GM23338 (cell line): ENCODE measurements at regions not wholly inside any gene's neighbourhood (a gene's known extent, or its start where the extent isn't known, plus 50 kb on each side); places are given as distances from the start of the nearest gene placed in this dataset.

Experiments used
- ATAC-seq: fragments of 200-7000 bp; cut with Tn5 transposase; 3 replicates; pipeline ENCODE4 v1.9.1; 2020
- DNase-seq: peaks from one replicate; pipeline ENCODE4 v3.0.0-alpha.2; 2015; ENCODE audit warnings: low spot score
- H2AFZ ChIP-seq: fragments of 200-600 bp; sonication (generic); 2 replicates; pipeline ENCODE4 v1.8.0; 2016; ENCODE audit warnings: antibody characterized with exemption, mild to moderate bottlenecking, moderate library complexity
- H3F3A ChIP-seq: fragments of 200-600 bp; sonication (generic); replicated peaks from 2 replicates; pipeline ENCODE4 v1.8.0; 2017; ENCODE audit warnings: antibody characterized with exemption, mixed run types, low read depth
- H3K27ac ChIP-seq: fragments of 200-600 bp; sonication (generic); 2 replicates; pipeline ENCODE4 v1.6.1; 2016; ENCODE audit warnings: low read depth
- H3K27me3 ChIP-seq: fragments of 200-600 bp; sonication (generic); 2 replicates; pipeline ENCODE4 v1.8.0; 2016; ENCODE audit warnings: mild to moderate bottlenecking, mixed run types, moderate library complexity; ENCODE audit not compliant: insufficient read depth
- H3K36me3 ChIP-seq: fragments of 200-600 bp; sonication (generic); 2 replicates; pipeline ENCODE4 v1.8.0; 2016; ENCODE audit warnings: mild to moderate bottlenecking; ENCODE audit not compliant: insufficient read depth
- H3K4me1 ChIP-seq: fragments of 200-600 bp; sonication (generic); 2 replicates; pipeline ENCODE4 v1.8.0; 2016; ENCODE audit warnings: mild to moderate bottlenecking, moderate library complexity; ENCODE audit not compliant: insufficient read depth
- H3K4me2 ChIP-seq: fragments of 200-600 bp; sonication (generic); 2 replicates; pipeline ENCODE4 v1.7.1; 2017; ENCODE audit warnings: mixed run types
- H3K4me3 ChIP-seq: fragments of 200-600 bp; sonication (generic); 2 replicates; pipeline ENCODE4 v1.6.1; 2016; ENCODE audit warnings: mixed run types
- H3K79me2 ChIP-seq: fragments of 200-600 bp; sonication (generic); replicated peaks from 2 replicates; pipeline ENCODE4 v1.8.0; 2017; ENCODE audit warnings: mild to moderate bottlenecking; ENCODE audit not compliant: insufficient read depth
- H3K9me2 ChIP-seq: fragments of 200-600 bp; sonication (generic); 2 replicates; pipeline ENCODE4 v1.8.0; 2017; ENCODE audit not compliant: insufficient read depth
- H4K20me1 ChIP-seq: fragments of 200-600 bp; sonication (generic); replicated peaks from 2 replicates; pipeline ENCODE4 v1.8.0; 2017; ENCODE audit warnings: mild to moderate bottlenecking; ENCODE audit not compliant: insufficient read depth
- H3K27ac Mint-ChIP-seq: 2 replicates; pipeline ENCODE4 v1.8.0; 2020; ENCODE audit warnings: inconsistent platforms, mild to moderate bottlenecking, moderate library complexity, mixed read lengths
- H3K27me3 Mint-ChIP-seq: 3 replicates; pipeline ENCODE4 v1.8.0; 2022; ENCODE audit warnings: low read depth, mild to moderate bottlenecking, moderate library complexity, mixed read lengths, inconsistent platforms; ENCODE audit not compliant: insufficient read depth, poor library complexity
- H3K36me3 Mint-ChIP-seq: 3 replicates; pipeline ENCODE4 v1.8.0; 2021; ENCODE audit warnings: low read depth, mild to moderate bottlenecking, inconsistent platforms, moderate library complexity, mixed read lengths
- H3K4me1 Mint-ChIP-seq: 3 replicates; pipeline ENCODE4 v1.8.0; 2020; ENCODE audit warnings: mild to moderate bottlenecking, inconsistent platforms, mixed read lengths
- H3K4me3 Mint-ChIP-seq: 3 replicates; pipeline ENCODE4 v1.8.0; 2021; ENCODE audit warnings: moderate library complexity, mild to moderate bottlenecking, inconsistent platforms, mixed read lengths
- H3K9me3 Mint-ChIP-seq: 3 replicates; pipeline ENCODE4 v1.8.0; 2020; ENCODE audit warnings: moderate library complexity, mild to moderate bottlenecking, inconsistent platforms, mixed read lengths
- NANOG ChIP-seq: IDR thresholded peaks from 2 replicates; pipeline ENCODE4 v1.6.1; 2016; ENCODE audit warnings: antibody characterized with exemption, borderline replicate concordance
- POLR2AphosphoS5 ChIP-seq: IDR thresholded peaks from 2 replicates; pipeline ENCODE4 v1.6.1; 2016; ENCODE audit warnings: antibody characterized with exemption, low read depth
- STAT1 ChIP-seq: IDR thresholded peaks from one replicate; pipeline ENCODE4 v1.6.1; 2016; ENCODE audit warnings: antibody characterized with exemption; ENCODE audit not compliant: unreplicated experiment
- ZNF462 ChIP-seq: fragments of 250-450 bp; sonication (Bioruptor Pico); IDR thresholded peaks from 2 replicates; pipeline ENCODE4 v1.5.0; 2020; ENCODE audit warnings: mild to moderate bottlenecking, moderate library complexity

- Histone ChIP-seq H3K4me1 (no peaks in the 10 kb centered on the region), H3K9me2 (no peaks in the 10 kb centered on the region), H3K27ac (no peak overlapping the region), H3K4me3 (no peak overlapping the region), H3K27me3 (no peaks in the 10 kb centered on the region), H3F3A (no peaks in the 10 kb centered on the region), H3K4me2 (no peak overlapping the region), H4K20me1 (no peaks in the 10 kb centered on the region), H2AFZ (no peak overlapping the region), H3K36me3 (no peaks in the 10 kb centered on the region; the same call in 1 of the 2 replicates), H3K79me2 (no peaks in the 10 kb centered on the region)
- Mint-ChIP-seq H3K4me1 (no peaks in the 10 kb centered on the region), H3K27me3 (no peaks in the 10 kb centered on the region), H3K9me3 (peaks cover 5% of the 10 kb centered on the region; the same call in 2 of the 3 replicates), H3K36me3 (peaks cover 2% of the 10 kb centered on the region; the same call in 1 of the 3 replicates), H3K4me3 (no peak overlapping the region), H3K27ac (no peak overlapping the region)
- DNase-seq (no peak), ATAC-seq (no peak)
- TF ChIP-seq POLR2AphosphoS5: no peak
- no peak for TF ChIP-seq NANOG
- no peak for TF ChIP-seq STAT1
Measured at GRCh38 chr18:56200381-56200911, 437.9 kb downstream of the TXNL1 start.

GRCh38 chr18:56199580-56200330 is 438.6 kb downstream of the TXNL1 start:
- no peak overlapping the region for H3K4me3 Mint-ChIP-seq
- H3K4me1 Mint-ChIP-seq: no peaks in the 10 kb centered on the region
- DNase-seq (no peak), ATAC-seq (no peak)
- peaks cover 5% of the 10 kb centered on the region; the same call in 2 of the 3 replicates for H3K9me3 Mint-ChIP-seq
- H3K27me3 Mint-ChIP-seq: no peaks in the 10 kb centered on the region
- Histone ChIP-seq H3K9me2 (no peaks in the 10 kb centered on the region), H2AFZ (no peak overlapping the region; the same call in 1 of the 2 replicates), H3K27ac (no peak overlapping the region), H3K36me3 (no peaks in the 10 kb centered on the region; the same call in 1 of the 2 replicates), H3K4me2 (no peak overlapping the region), H4K20me1 (no peaks in the 10 kb centered on the region), H3K4me1 (no peaks in the 10 kb centered on the region), H3F3A (no peaks in the 10 kb centered on the region), H3K79me2 (no peaks in the 10 kb centered on the region), H3K4me3 (no peak overlapping the region), H3K27me3 (no peaks in the 10 kb centered on the region)
- H3K27ac Mint-ChIP-seq: no peak overlapping the region
- peaks cover 2% of the 10 kb centered on the region; the same call in 1 of the 3 replicates for H3K36me3 Mint-ChIP-seq
- TF ChIP-seq ZNF462: no peak
